A673 (cell line): ENCODE measurements at regions not wholly inside any gene's neighbourhood (a gene's known extent, or its start where the extent isn't known, plus 50 kb on each side); places are given as distances from the start of the nearest gene placed in this dataset.

Experiments used
- CTCF ChIP-seq: fragments of 300-800, 200-600 bp; sonication (generic); conservative IDR thresholded peaks from 2 replicates; pipeline ENCODE4 v1.5.1; 2017; ENCODE audit warnings: low read depth, mild to moderate bottlenecking, antibody characterized with exemption, low read length, moderate library complexity, mixed read lengths
- EZH2 ChIP-seq: fragments of 200-600 bp; sonication (generic); IDR thresholded peaks from 2 replicates; pipeline ENCODE4 v1.6.1; 2017; ENCODE audit warnings: borderline replicate concordance, low read depth, mild to moderate bottlenecking, mixed read lengths, antibody characterized with exemption, low read length; ENCODE audit not compliant: poor library complexity, severe bottlenecking

GRCh38 chr7:57820477-57820876, 370.5 kb downstream of the ZNF716 start:
- no peak for TF ChIP-seq CTCF
- TF ChIP-seq EZH2 = no peak
